EH (cell line): ENCODE measurements at regions not wholly inside any gene's neighbourhood (a gene's known extent, or its start where the extent isn't known, plus 50 kb on each side); places are given as distances from the start of the nearest gene placed in this dataset.

Experiments
- DNase-seq: peaks from one replicate; pipeline ENCODE4 v3.0.0-alpha.2; 2015; ENCODE audit warnings: low read depth

- no peak for DNase-seq
Measured at GRCh38 chr9:28332648-28333047, 759.4 kb upstream of the C9orf72 start.

GRCh38 chr9:28341913-28342312, 768.6 kb upstream of the C9orf72 start:
- no peak for DNase-seq

GRCh38 chr9:28342815-28343338, 769.6 kb upstream of the C9orf72 start:
- no peak for DNase-seq

GRCh38 chr9:28363151-28363562, 789.9 kb upstream of the C9orf72 start:
- DNase-seq = no peak

- no peak for DNase-seq
Measured at GRCh38 chr9:28365020-28365640, 791.8 kb upstream of the C9orf72 start.

- DNase-seq = no peak
Measured at GRCh38 chr9:28365728-28366127, 792.4 kb upstream of the C9orf72 start.

GRCh38 chr9:28378231-28378630, 805.0 kb upstream of the C9orf72 start:
- DNase-seq = no peak

- no peak for DNase-seq
Measured at GRCh38 chr9:28379082-28379481, 805.8 kb upstream of the C9orf72 start.

GRCh38 chr9:28389411-28389810, 816.1 kb upstream of the C9orf72 start:
- no peak for DNase-seq

GRCh38 chr9:28394774-28395173, 821.5 kb upstream of the C9orf72 start:
- no peak for DNase-seq

- no peak for DNase-seq
Measured at GRCh38 chr9:28396058-28396457, 822.8 kb upstream of the C9orf72 start.

- no peak for DNase-seq
Measured at GRCh38 chr9:28407351-28407750, 834.1 kb upstream of the C9orf72 start.

- DNase-seq = no peak
Measured at GRCh38 chr9:28409919-28410318, 836.6 kb upstream of the C9orf72 start.

- DNase-seq = no peak
Measured at GRCh38 chr9:28410411-28410810, 837.1 kb upstream of the C9orf72 start.

- no peak for DNase-seq
Measured at GRCh38 chr9:28413471-28413870, 840.2 kb upstream of the C9orf72 start.

GRCh38 chr9:28423255-28423654, 850.0 kb upstream of the C9orf72 start:
- no peak for DNase-seq

GRCh38 chr9:28435456-28435855, 862.2 kb upstream of the C9orf72 start:
- no peak for DNase-seq

GRCh38 chr9:28439688-28440087, 866.4 kb upstream of the C9orf72 start:
- no peak for DNase-seq

GRCh38 chr9:28443461-28443860, 870.2 kb upstream of the C9orf72 start:
- no peak for DNase-seq

- DNase-seq = no peak
Measured at GRCh38 chr9:28444637-28445036, 871.4 kb upstream of the C9orf72 start.

GRCh38 chr9:28445211-28445610, 871.9 kb upstream of the C9orf72 start:
- DNase-seq = no peak

GRCh38 chr9:28453918-28454317, 880.6 kb upstream of the C9orf72 start:
- DNase-seq = no peak

- DNase-seq = no peak
Measured at GRCh38 chr9:28456861-28457260, 883.6 kb upstream of the C9orf72 start.

GRCh38 chr9:28464481-28465216, 891.4 kb upstream of the C9orf72 start:
- no peak for DNase-seq
